NCI-H345 (cell line): ENCODE measurements at regions not wholly inside any gene's neighbourhood (a gene's known extent, or its start where the extent isn't known, plus 50 kb on each side); places are given as distances from the start of the nearest gene placed in this dataset.

Experiments
- DNase-seq: peaks from one replicate; lab custom pipeline; 2025; lab: John Stamatoyannopoulos, UW

- no peak for DNase-seq
These were observed 51.2 kb upstream of the BMPER start for GRCh38 chr7:33854178-33854577.

GRCh38 chr7:33854801-33855350 is 50.5 kb upstream of the BMPER start:
- no peak for DNase-seq
